Subcutaneous abdominal adipose tissue (tissue), 5 donors: ENCODE measurements at regions not wholly inside any gene's neighbourhood (a gene's known extent, or its start where the extent isn't known, plus 50 kb on each side); places are given as distances from the start of the nearest gene placed in this dataset.

ENCODE experiments used
- H3K27ac ChIP-seq: one replicate; pipeline ENCODE4 v1.7.0; 2013; ENCODE audit warnings: low read depth, mild to moderate bottlenecking, inconsistent platforms, low read length, moderate library complexity
- H3K27me3 ChIP-seq, 5 donors: one replicate each; pipeline ENCODE4 v1.7.0; 2013; ENCODE audit warnings: low read length in 5 of 5, inconsistent platforms in 1 of 5; ENCODE audit not compliant: control insufficient read depth in 5 of 5, insufficient read depth in 4 of 5
- H3K36me3 ChIP-seq, 5 donors: one replicate each; pipeline ENCODE4 v1.7.0; 2013; ENCODE audit warnings: low read length in 5 of 5; ENCODE audit not compliant: control insufficient read depth in 5 of 5, insufficient read depth in 5 of 5
- H3K4me1 ChIP-seq, 5 donors: one replicate each; pipeline ENCODE4 v1.7.0; 2013; ENCODE audit warnings: low read length in 5 of 5, mild to moderate bottlenecking in 3 of 5, moderate library complexity in 1 of 5; ENCODE audit not compliant: control insufficient read depth in 5 of 5, insufficient read depth in 5 of 5
- H3K4me3 ChIP-seq, 5 donors: one replicate each; pipeline ENCODE4 v1.7.0; 2013; ENCODE audit warnings: low read length in 5 of 5, low read depth in 1 of 5
- H3K9ac ChIP-seq, 5 donors: one replicate each; pipeline ENCODE4 v1.7.0; 2013; ENCODE audit warnings: low read length in 5 of 5, mild to moderate bottlenecking in 4 of 5, moderate library complexity in 3 of 5
- H3K9me3 ChIP-seq, 5 donors: one replicate each; pipeline ENCODE4 v1.7.0; 2013; ENCODE audit warnings: low read length in 5 of 5; ENCODE audit not compliant: control insufficient read depth in 5 of 5
- donor health status: healthy.
- donor health status: healthy.
- donor health status: healthy.
- donor health status: healthy.
- donor health status: healthy.

GRCh38 chr5:93821891-93822415, 80.6 kb upstream of the POU5F2 start:
- H3K27ac ChIP-seq, result no peak overlapping the region
- H3K9ac ChIP-seq, result no peak overlapping the region
- H3K36me3 ChIP-seq, result peaks cover 0 to 6% (median 2%) of the 10 kb centered on the region in 5 donors
- no peaks in the 10 kb centered on the region for H3K4me1 ChIP-seq
- H3K27me3 ChIP-seq, result no peaks in the 10 kb centered on the region
- H3K9me3 ChIP-seq, result peaks cover 0 to 6% (median 3%) of the 10 kb centered on the region in 5 donors
- H3K4me3 ChIP-seq, result no peak overlapping the region

GRCh38 chr5:93819668-93820067, 78.3 kb upstream of the POU5F2 start:
- Histone ChIP-seq H3K27ac (no peak overlapping the region), H3K4me1 (no peaks in the 10 kb centered on the region), H3K36me3 (peaks cover 0 to 6% (median 2%) of the 10 kb centered on the region in 5 donors), H3K27me3 (no peaks in the 10 kb centered on the region), H3K9me3 (peaks cover 0 to 2% (median 0%) of the 10 kb centered on the region in 5 donors), H3K9ac (no peak overlapping the region), H3K4me3 (no peak overlapping the region)

GRCh38 chr5:93810780-93811179, 69.4 kb upstream of the POU5F2 start:
- H3K9ac ChIP-seq, result no peak overlapping the region

GRCh38 chr5:93809430-93809829, 68.0 kb upstream of the POU5F2 start:
- no peak overlapping the region for H3K9ac ChIP-seq
- no peak overlapping the region for H3K4me3 ChIP-seq
- H3K36me3 ChIP-seq, result no peaks in the 10 kb centered on the region
- no peak overlapping the region for H3K27ac ChIP-seq
- H3K9me3 ChIP-seq, result no peaks in the 10 kb centered on the region
- H3K27me3 ChIP-seq, result no peaks in the 10 kb centered on the region
- no peaks in the 10 kb centered on the region for H3K4me1 ChIP-seq

More at GRCh38 chr5:93810780-93811179, 69.4 kb upstream of the POU5F2 start:
- Histone ChIP-seq H3K27me3 (no peaks in the 10 kb centered on the region), H3K4me3 (no peak overlapping the region), H3K9me3 (no peaks in the 10 kb centered on the region), H3K36me3 (no peaks in the 10 kb centered on the region), H3K27ac (no peak overlapping the region), H3K4me1 (no peaks in the 10 kb centered on the region)

- no peak overlapping the region for H3K27ac ChIP-seq
- H3K4me1 ChIP-seq, result no peaks in the 10 kb centered on the region
- no peaks in the 10 kb centered on the region for H3K9me3 ChIP-seq
- H3K27me3 ChIP-seq, result no peaks in the 10 kb centered on the region
- H3K36me3 ChIP-seq, result no peaks in the 10 kb centered on the region
- H3K9ac ChIP-seq, result no peak overlapping the region
- no peak overlapping the region for H3K4me3 ChIP-seq
Measured at GRCh38 chr5:93807846-93808245, 66.4 kb upstream of the POU5F2 start.

- no peak overlapping the region for H3K4me3 ChIP-seq
- no peak overlapping the region for H3K27ac ChIP-seq
- H3K4me1 ChIP-seq, result peaks cover 0 to 5% (median 3%) of the 10 kb centered on the region in 5 donors
- no peaks in the 10 kb centered on the region for H3K36me3 ChIP-seq
- no peaks in the 10 kb centered on the region for H3K9me3 ChIP-seq
- no peaks in the 10 kb centered on the region for H3K27me3 ChIP-seq
- H3K9ac ChIP-seq, result no peak overlapping the region
Measured at GRCh38 chr5:93805616-93806379, 64.4 kb upstream of the POU5F2 start.

GRCh38 chr5:93800988-93801811, 59.8 kb upstream of the POU5F2 start:
- H3K4me3 ChIP-seq, result no peak overlapping the region

GRCh38 chr5:93794954-93795353, 53.6 kb upstream of the POU5F2 start:
- no peaks in the 10 kb centered on the region for H3K9me3 ChIP-seq
- no peak overlapping the region for H3K27ac ChIP-seq
- peaks cover 0 to 5% (median 5%) of the 10 kb centered on the region in 5 donors for H3K4me1 ChIP-seq
- H3K4me3 ChIP-seq, result no peak overlapping the region
- no peaks in the 10 kb centered on the region for H3K27me3 ChIP-seq
- H3K36me3 ChIP-seq, result peaks cover 0 to 10% (median 8%) of the 10 kb centered on the region in 5 donors
- no peak overlapping the region for H3K9ac ChIP-seq

More at GRCh38 chr5:93800988-93801811, 59.8 kb upstream of the POU5F2 start:
- Histone ChIP-seq H3K9me3 (no peaks in the 10 kb centered on the region), H3K27me3 (no peaks in the 10 kb centered on the region), H3K9ac (no peak overlapping the region), H3K27ac (no peak overlapping the region), H3K36me3 (no peaks in the 10 kb centered on the region), H3K4me1 (peaks cover 0 to 7% (median 3%) of the 10 kb centered on the region in 5 donors)

- no peak overlapping the region for H3K9ac ChIP-seq
- H3K4me1 ChIP-seq, result peaks cover 0 to 5% (median 5%) of the 10 kb centered on the region in 5 donors
- no peak overlapping the region for H3K4me3 ChIP-seq
- no peaks in the 10 kb centered on the region for H3K27me3 ChIP-seq
- no peaks in the 10 kb centered on the region for H3K9me3 ChIP-seq
- peaks cover 0 to 10% (median 8%) of the 10 kb centered on the region in 5 donors for H3K36me3 ChIP-seq
- H3K27ac ChIP-seq, result no peak overlapping the region
Measured at GRCh38 chr5:93793159-93793781, 51.9 kb upstream of the POU5F2 start.
